ENCODE measurements at regions not wholly inside any gene's neighbourhood (a gene's known extent, or its start where the extent isn't known, plus 50 kb on each side); places are given as distances from the start of the nearest gene placed in this dataset.

DNA sequence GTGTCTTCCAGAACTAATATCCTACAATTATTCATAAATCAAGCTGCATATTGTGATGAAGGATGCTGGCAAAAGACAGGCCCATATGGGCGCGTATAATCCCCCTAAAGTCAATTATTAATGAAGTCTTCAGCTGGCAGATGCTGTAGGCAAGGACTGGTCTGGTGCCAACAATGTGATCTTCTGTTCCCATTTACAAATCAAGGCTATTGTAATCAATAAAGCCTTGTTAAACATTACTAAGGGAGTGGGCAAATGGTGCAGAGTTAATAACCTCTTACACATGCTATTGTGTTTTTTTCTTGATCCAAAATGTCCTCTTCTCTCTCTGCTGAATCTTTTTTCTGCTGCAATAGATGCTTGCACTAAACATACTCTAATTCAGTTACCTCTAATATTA, 119.0 kb downstream of the ALDH8A1 start:
- TF ChIP-seq, protein P1, sequence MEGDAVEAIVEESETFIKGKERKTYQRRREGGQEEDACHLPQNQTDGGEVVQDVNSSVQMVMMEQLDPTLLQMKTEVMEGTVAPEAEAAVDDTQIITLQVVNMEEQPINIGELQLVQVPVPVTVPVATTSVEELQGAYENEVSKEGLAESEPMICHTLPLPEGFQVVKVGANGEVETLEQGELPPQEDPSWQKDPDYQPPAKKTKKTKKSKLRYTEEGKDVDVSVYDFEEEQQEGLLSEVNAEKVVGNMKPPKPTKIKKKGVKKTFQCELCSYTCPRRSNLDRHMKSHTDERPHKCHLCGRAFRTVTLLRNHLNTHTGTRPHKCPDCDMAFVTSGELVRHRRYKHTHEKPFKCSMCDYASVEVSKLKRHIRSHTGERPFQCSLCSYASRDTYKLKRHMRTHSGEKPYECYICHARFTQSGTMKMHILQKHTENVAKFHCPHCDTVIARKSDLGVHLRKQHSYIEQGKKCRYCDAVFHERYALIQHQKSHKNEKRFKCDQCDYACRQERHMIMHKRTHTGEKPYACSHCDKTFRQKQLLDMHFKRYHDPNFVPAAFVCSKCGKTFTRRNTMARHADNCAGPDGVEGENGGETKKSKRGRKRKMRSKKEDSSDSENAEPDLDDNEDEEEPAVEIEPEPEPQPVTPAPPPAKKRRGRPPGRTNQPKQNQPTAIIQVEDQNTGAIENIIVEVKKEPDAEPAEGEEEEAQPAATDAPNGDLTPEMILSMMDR (IDR thresholded peaks at IDR 0.05): no peak
- TF ChIP-seq POLR2AphosphoS5 (IDR thresholded peaks at IDR 0.05): no peak
